Esophagus squamous epithelium (tissue), 4 donors: ENCODE measurements at regions not wholly inside any gene's neighbourhood (a gene's known extent, or its start where the extent isn't known, plus 50 kb on each side); places are given as distances from the start of the nearest gene placed in this dataset.

Experiments
- CTCF ChIP-seq, 6 experiments: fragments of 450-650 bp in 4 of 6; fragments of 200-600 bp in 2 of 6; sonication (generic) in 2 of 6; IDR thresholded peaks; one replicate each; pipeline ENCODE4 v1.5.1; 2016 to 2019; ENCODE audit warnings: antibody characterized with exemption in 6 of 6, mild to moderate bottlenecking in 4 of 6, moderate library complexity in 4 of 6
- POLR2A ChIP-seq, 4 donors: fragments of 450-650 bp; IDR thresholded peaks; one replicate each; pipeline ENCODE4 v1.6.1; 2017; ENCODE audit warnings: antibody characterized with exemption in 4 of 4, mild to moderate bottlenecking in 4 of 4, moderate library complexity in 3 of 4

- TF ChIP-seq CTCF (IDR thresholded peaks at IDR 0.05): no peak
- no peak for TF ChIP-seq POLR2A (IDR thresholded peaks at IDR 0.05)
Observed at GRCh38 chr21:25426580-25426979, 180.7 kb downstream of the MRPL39 start.
